ENCODE measurements at regions not wholly inside any gene's neighbourhood (a gene's known extent, or its start where the extent isn't known, plus 50 kb on each side); places are given as distances from the start of the nearest gene placed in this dataset.
"Not testable (repeated sequence)": the region's sequence is repeated elsewhere in the genome, so short reads cannot be mapped to it uniquely, and the experiment has no call there.

DNA sequence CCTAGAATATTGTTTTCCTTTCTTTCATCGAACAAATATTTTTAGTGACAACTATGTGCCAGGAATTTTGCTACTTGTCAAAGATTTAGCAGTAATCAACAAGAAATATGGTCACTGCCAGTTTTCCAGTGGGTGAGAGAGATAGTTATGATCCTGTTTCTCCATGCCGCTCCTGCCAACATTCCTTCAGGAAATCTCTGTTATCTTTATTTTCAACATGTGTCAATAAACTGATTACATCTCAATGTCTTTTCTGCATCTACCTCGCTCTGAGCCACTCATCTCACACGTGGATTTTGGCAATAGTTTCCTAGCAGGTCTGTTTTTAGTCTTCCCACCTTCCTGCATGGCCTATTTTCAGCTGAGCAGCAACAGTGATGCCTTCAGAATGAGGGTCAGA lies 650.0 kb upstream of the STXBP6 start:
- Mint-ChIP-seq H3K4me1 (no peaks in the 10 kb centered on the region), H3K27me3 (no peaks in the 10 kb centered on the region), H3K9me3 (peaks cover 13% of the 10 kb centered on the region), H3K36me3 (ENCODE audit: low read depth) (no peaks in the 10 kb centered on the region), H3K27ac (no peak overlapping the region), H3K4me3 (no peak overlapping the region)
- no peak for DNase-seq
- intact Hi-C loops (cut with micrococcal nuclease), result no loop called here

DNA sequence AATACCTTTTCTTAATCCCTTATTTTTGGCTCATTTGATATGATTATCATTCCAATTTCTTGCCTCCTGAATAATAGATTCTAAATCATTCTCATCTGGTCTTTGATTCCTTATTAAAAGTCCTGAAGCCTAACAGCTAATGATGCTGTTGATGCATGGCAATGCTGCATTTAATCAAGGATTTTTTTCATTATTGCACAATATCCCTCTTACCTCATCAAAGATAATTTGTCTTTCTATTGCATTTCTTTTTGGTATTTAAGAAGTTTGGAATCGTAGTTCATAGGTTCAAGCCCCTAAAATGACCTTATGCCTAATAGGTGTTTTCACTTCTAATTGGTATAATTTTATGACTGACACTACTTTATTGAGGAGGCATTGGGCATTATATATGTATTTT lies 648.2 kb upstream of the STXBP6 start:
- intact Hi-C loops (cut with micrococcal nuclease), result no loop called here
- Mint-ChIP-seq H3K9me3 (peaks cover 14% of the 10 kb centered on the region), H3K4me1 (no peaks in the 10 kb centered on the region), H3K27ac (no peak overlapping the region), H3K4me3 (no peak overlapping the region), H3K36me3 (ENCODE audit: low read depth) (no peaks in the 10 kb centered on the region), H3K27me3 (no peaks in the 10 kb centered on the region)
- DNase-seq, result no peak

DNA sequence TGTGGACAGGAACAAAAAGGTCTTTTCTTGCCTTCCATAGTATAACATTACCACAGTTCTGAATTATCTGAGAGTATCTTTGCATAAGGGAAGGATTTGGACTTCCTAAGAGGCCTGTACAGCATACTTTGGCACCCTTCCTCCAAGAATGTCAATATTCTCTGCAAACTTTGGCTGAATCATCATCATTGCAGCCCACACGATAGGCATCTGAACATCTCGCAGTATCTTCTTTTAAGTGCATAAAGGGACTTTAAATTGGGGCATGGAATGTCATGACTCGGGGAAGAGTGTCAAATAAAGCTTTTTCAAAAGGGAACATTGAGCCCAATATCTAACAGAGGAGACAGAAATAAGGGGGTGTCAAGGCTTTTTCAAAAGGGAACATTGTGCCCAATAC lies 646.2 kb upstream of the STXBP6 start:
- Mint-ChIP-seq H3K4me1 (no peaks in the 10 kb centered on the region), H3K4me3 (no peak overlapping the region), H3K9me3 (peaks cover 14% of the 10 kb centered on the region), H3K36me3 (ENCODE audit: low read depth) (no peaks in the 10 kb centered on the region), H3K27ac (no peak overlapping the region), H3K27me3 (no peaks in the 10 kb centered on the region)
- intact Hi-C loops (cut with micrococcal nuclease), result no loop called here
- DNase-seq, result no peak

DNA sequence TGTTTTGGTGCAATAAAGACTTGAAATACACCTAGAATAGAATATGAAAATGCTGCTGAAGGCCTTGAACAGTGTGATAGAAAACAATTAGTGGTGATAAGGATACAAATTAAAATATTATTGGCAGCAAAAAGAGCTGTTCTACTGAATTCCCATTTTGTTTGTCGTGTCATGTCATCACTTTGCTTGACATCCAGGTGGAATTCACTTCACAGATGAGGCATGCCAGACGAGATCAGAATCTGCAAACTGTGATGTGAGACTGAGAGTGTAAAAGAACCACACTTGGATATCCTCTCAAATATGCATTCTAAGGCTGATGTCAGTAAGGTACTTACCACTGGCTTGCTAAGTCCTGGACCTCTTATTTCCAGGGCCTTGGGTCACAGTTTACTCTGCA lies 635.1 kb upstream of the STXBP6 start:
- no peaks in the 10 kb centered on the region for H3K36me3 Mint-ChIP-seq (ENCODE audit: low read depth)
- no peak overlapping the region for H3K4me3 Mint-ChIP-seq
- no peaks in the 10 kb centered on the region for H3K27me3 Mint-ChIP-seq
- intact Hi-C loops (cut with micrococcal nuclease), result no loop called here
- no peak overlapping the region for H3K27ac Mint-ChIP-seq
- no peaks in the 10 kb centered on the region for H3K4me1 Mint-ChIP-seq
- H3K9me3 Mint-ChIP-seq, result peaks cover 12% of the 10 kb centered on the region
- DNase-seq, result no peak

DNA sequence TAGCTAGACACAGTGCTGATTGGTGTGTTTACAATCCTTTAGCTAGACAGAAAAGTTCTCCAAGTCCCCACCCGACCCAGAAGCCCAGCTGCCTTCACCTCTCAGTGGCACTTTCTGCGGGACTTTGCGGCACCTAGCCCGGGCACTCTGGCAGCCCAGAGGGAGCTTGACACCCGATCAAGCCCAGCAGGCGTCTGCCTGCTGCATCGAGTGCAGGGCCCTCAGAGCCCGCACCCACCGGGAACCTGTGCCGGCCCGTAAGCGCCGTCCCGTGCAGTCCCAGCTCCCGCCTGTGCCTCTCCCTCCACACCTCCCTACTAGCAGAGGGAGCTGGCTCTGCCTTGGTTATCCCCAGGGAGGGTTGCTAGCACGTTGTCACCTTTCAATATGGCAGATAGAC lies 631.0 kb upstream of the STXBP6 start:
- Mint-ChIP-seq H3K9me3 (peaks cover 21% of the 10 kb centered on the region), H3K4me1 (no peaks in the 10 kb centered on the region), H3K4me3 (no peak overlapping the region), H3K36me3 (ENCODE audit: low read depth) (no peaks in the 10 kb centered on the region), H3K27ac (no peak overlapping the region), H3K27me3 (no peaks in the 10 kb centered on the region)
- intact Hi-C loops (cut with micrococcal nuclease), result no loop called here
- DNase-seq, result no peak

DNA sequence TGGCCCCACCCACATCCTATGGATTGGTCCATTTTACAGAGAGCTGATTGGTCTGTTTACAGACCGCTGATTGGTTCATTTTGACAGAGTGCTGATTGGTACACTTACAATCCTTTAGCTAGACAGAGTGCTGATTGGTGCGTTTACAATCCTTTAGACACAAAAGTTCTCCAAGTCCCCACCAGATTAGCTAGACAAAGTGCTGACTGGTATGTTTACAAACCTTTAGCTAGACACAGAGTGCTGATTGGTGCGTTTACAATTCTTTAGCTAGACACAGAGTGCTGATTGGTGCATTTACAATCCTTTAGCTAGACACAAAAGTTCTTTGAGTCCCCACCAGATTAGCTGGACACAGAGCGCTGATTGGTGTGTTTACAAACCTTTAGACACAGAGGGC lies 630.6 kb upstream of the STXBP6 start:
- H3K9me3 Mint-ChIP-seq, result peaks cover 21% of the 10 kb centered on the region
- not testable (repeated sequence) for H3K36me3 Mint-ChIP-seq (ENCODE audit: low read depth)

DNA sequence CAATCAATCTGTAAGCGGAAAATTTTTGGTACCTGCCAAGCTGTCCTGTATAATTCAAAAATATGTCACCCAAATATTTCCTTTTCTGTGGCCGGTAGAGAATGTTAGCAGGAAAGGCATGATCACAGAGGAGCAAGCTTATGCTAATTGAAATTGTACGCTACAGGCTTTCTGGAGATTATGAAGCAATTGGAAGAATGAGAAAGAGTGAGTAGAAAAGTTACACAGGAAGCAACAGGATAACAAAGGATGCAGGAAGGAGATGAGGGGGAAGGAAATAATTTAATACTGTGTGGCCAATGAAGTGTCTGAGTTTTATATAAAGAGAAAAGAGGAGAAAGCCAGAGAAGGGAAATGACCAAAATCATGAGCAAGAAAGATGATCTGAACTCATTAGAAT lies 627.2 kb upstream of the STXBP6 start:
- Mint-ChIP-seq H3K27ac (no peak overlapping the region), H3K4me1 (no peaks in the 10 kb centered on the region), H3K27me3 (no peaks in the 10 kb centered on the region), H3K36me3 (ENCODE audit: low read depth) (no peaks in the 10 kb centered on the region), H3K9me3 (peaks cover 16% of the 10 kb centered on the region), H3K4me3 (no peak overlapping the region)
- intact Hi-C loops (cut with micrococcal nuclease), result no loop called here
- no peak for DNase-seq

More for the DNA sequence above, 630.6 kb upstream of the STXBP6 start:
- H3K27ac Mint-ChIP-seq; H3K4me1 Mint-ChIP-seq; DNase-seq; H3K27me3 Mint-ChIP-seq; intact Hi-C loops (cut with micrococcal nuclease); H3K4me3 Mint-ChIP-seq: not testable (repeated sequence)

DNA sequence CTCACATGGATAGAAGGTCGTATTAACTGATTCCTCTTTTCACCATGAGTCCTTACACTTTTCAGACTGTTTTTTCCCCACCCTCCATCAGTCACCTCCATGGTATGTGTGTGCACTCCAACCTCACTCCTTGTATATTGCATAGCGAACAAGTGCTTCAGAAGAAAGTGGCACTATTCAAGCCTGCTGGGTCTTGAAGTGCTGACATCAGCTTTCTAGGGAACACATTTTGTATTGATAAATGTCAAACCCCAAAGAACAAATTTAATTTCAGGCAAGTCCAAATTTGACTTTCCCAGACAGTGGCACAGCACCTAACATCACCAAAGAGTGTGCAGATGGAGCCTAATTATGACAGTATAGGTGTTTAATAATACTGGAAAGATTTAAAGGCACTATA lies 617.4 kb upstream of the STXBP6 start:
- Mint-ChIP-seq H3K27ac (no peak overlapping the region), H3K4me1 (no peaks in the 10 kb centered on the region), H3K27me3 (no peaks in the 10 kb centered on the region), H3K9me3 (peaks cover 5% of the 10 kb centered on the region), H3K4me3 (no peak overlapping the region), H3K36me3 (ENCODE audit: low read depth) (no peaks in the 10 kb centered on the region)
- DNase-seq, result no peak
- intact Hi-C loops (cut with micrococcal nuclease), result no loop called here

DNA sequence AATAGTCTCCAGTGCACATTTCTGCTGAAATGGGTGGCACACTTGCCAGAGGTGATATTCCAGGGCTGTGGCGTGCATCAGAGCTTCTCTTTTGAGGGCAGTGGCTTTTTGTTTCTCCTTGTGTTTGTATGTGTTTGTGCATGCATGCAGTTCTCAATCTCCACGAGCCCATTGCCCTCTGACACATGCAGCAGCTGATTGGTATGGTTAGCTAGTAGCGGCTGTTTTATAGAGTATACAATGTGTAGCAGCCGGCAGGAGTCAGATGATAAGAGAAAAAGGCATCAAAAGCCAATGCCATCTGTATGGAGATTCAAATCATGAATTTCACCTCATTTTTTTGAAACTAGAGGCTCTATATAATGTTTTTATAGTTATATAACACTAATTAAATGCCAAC lies 616.9 kb upstream of the STXBP6 start:
- H3K27me3 Mint-ChIP-seq, result no peaks in the 10 kb centered on the region
- H3K9me3 Mint-ChIP-seq, result peaks cover 5% of the 10 kb centered on the region
- no peak for DNase-seq
- intact Hi-C loops (cut with micrococcal nuclease), result no loop called here
- no peak overlapping the region for H3K27ac Mint-ChIP-seq
- H3K36me3 Mint-ChIP-seq (ENCODE audit: low read depth), result no peaks in the 10 kb centered on the region
- no peaks in the 10 kb centered on the region for H3K4me1 Mint-ChIP-seq
- no peak overlapping the region for H3K4me3 Mint-ChIP-seq

DNA sequence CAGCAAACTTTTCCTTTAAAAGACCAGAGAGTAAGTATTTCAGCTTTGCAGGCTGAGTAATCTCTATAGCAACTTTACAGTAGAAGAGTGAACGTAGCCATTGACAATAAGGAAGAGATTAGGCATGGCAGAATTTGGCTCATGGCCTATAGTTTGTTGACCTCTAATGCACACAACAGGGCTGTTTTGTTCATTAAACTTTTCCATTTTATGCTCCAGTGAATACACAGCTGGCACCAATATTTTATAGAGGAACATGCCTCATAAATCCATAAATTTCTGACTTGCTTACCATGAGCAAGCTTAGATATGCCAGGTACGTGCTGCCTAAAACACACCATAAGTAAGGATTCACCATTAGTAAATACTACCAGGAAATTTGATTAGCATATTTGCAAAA lies 609.0 kb upstream of the STXBP6 start:
- no peaks in the 10 kb centered on the region for H3K27me3 Mint-ChIP-seq
- H3K4me3 Mint-ChIP-seq, result no peak overlapping the region
- H3K9me3 Mint-ChIP-seq, result peaks cover 8% of the 10 kb centered on the region
- no peaks in the 10 kb centered on the region for H3K36me3 Mint-ChIP-seq (ENCODE audit: low read depth)
- no peak overlapping the region for H3K27ac Mint-ChIP-seq
- H3K4me1 Mint-ChIP-seq, result no peaks in the 10 kb centered on the region
- DNase-seq, result no peak
- intact Hi-C loops (cut with micrococcal nuclease), result no loop called here

DNA sequence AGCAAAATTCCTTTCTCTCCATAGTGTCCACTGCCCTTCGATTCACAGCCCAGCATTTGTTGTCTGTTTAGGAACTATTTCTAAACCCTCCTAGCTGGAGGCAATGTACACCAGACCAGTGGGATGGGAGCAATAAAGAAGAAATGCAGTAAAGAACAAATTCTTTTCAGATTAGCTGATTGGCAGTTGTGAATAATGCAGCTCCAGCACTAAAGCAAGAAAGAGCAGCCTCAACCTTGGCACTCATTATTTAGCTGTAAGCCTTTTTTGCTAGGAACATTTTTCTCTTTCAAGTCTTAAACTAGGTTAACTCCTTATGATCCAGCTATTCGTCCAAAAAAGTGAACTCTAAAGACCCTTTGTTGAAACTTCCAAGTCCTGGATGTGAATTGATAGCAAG lies 580.5 kb upstream of the STXBP6 start:
- Mint-ChIP-seq H3K4me3 (no peak overlapping the region), H3K36me3 (ENCODE audit: low read depth) (no peaks in the 10 kb centered on the region), H3K4me1 (no peaks in the 10 kb centered on the region), H3K9me3 (no peaks in the 10 kb centered on the region), H3K27me3 (no peaks in the 10 kb centered on the region), H3K27ac (no peak overlapping the region)
- intact Hi-C loops (cut with micrococcal nuclease), result no loop called here
- no peak for DNase-seq

DNA sequence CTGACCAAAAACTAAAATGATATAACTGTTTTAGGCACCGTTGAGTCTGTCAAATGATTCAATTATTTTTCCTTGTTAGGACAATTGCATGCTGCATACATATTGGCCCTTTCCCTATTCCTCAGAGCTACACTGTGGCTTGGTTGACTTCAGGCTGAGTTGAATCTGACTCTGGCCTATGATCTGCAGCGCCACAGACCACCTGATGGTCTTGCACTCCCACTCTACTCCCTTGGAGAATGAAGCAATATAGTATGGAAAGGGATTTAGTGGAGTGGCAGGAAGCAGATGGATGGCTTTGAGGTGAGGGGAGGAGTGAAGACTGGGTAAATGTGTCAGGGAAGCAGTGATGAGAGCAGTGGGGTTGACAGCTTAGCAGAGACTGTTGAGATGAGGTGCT lies 579.0 kb upstream of the STXBP6 start:
- Mint-ChIP-seq H3K27me3 (no peaks in the 10 kb centered on the region), H3K4me1 (no peaks in the 10 kb centered on the region), H3K4me3 (no peak overlapping the region), H3K36me3 (ENCODE audit: low read depth) (no peaks in the 10 kb centered on the region), H3K27ac (no peak overlapping the region), H3K9me3 (no peaks in the 10 kb centered on the region)
- intact Hi-C loops (cut with micrococcal nuclease), result no loop called here
- no peak for DNase-seq

DNA sequence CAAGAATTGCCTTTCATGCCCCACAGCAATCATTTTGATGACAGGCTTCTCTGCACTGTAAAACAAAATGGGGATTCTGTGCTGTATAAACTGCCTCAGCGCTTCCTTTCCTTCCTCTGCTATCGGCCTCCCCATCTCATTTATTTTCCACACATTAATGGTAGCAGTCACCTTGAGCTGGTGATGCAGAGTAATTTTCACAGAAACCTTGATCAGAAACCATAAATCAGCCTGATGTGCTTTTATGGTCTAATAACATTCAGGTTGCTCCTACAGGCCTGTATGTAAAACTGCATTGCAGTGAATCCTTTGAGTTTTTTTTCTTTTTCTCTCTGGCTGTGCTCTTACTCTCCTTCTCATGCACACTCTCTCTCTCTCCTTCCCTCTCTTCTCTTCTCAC lies 578.4 kb upstream of the STXBP6 start:
- Mint-ChIP-seq H3K4me3 (no peak overlapping the region), H3K27me3 (no peaks in the 10 kb centered on the region)

DNA sequence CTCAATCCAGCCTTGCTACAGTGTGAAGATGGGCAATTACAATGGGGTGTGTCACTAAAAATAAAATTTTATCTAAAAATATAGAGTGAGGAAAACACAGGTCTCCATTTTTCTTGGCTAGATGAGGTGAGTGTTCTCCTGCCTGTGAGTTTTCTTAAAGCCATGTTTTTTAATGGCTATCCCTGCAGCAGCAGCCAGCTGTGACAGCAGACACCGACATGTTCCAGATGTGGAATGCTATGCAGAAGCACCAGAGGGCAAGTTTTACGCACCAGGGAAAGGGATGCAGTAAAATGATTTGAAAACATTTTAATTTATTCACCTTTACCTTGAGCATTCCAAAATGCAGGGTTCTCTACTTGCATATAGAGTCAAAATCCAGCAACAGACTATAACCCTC lies 577.0 kb upstream of the STXBP6 start:
- no peak overlapping the region for H3K4me3 Mint-ChIP-seq
- intact Hi-C loops (cut with micrococcal nuclease), result no loop called here
- no peaks in the 10 kb centered on the region for H3K27me3 Mint-ChIP-seq
- no peaks in the 10 kb centered on the region for H3K36me3 Mint-ChIP-seq (ENCODE audit: low read depth)
- H3K27ac Mint-ChIP-seq, result no peak overlapping the region
- H3K4me1 Mint-ChIP-seq, result no peaks in the 10 kb centered on the region
- peaks cover 8% of the 10 kb centered on the region for H3K9me3 Mint-ChIP-seq
- no peak for DNase-seq

More for the DNA sequence above, 578.4 kb upstream of the STXBP6 start:
- intact Hi-C loops (cut with micrococcal nuclease), result no loop called here
- no peak for DNase-seq
- Mint-ChIP-seq H3K9me3 (no peaks in the 10 kb centered on the region), H3K27ac (no peak overlapping the region), H3K4me1 (no peaks in the 10 kb centered on the region), H3K36me3 (ENCODE audit: low read depth) (no peaks in the 10 kb centered on the region)

DNA sequence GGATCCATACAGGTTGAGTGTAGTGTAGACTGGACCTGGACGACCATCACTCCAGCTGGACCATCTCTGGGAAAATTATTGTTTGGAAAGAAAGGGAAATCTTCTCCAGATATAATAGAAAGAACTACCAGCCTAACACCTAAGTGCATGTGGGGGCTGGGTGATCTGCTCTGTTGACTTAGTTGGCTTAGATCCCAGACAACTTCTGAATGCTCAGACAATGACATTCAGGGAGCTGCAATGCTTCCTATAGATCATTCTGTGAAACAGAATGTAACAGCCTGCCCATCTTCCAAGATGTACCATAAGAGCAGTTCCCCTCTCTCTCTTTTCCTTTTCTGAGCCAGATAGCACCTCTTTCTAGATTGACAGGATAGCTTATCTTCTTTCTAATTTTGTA lies 572.8 kb upstream of the STXBP6 start:
- Mint-ChIP-seq H3K4me1 (no peaks in the 10 kb centered on the region), H3K36me3 (ENCODE audit: low read depth) (no peaks in the 10 kb centered on the region), H3K9me3 (peaks cover 17% of the 10 kb centered on the region), H3K27me3 (no peaks in the 10 kb centered on the region), H3K27ac (no peak overlapping the region), H3K4me3 (no peak overlapping the region)
- no peak for DNase-seq
- intact Hi-C loops (cut with micrococcal nuclease), result no loop called here

DNA sequence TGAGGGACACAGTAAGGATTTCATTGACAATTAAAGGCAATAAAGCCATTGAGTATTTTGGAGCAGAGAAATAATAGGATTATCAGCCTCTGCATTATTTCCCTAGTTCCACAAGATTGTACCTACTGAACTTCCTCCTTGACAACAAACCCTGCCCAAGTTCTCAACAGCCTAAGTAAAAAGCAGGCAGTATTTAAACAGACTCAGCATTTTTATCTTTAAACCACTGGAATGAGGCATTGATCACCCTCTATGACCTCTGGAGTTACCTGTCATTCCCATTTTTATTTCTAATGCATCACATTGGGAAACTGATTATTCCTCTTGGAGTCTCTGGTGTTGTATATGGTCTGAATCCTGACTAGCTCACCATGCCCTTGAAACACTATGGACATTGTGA lies 570.6 kb upstream of the STXBP6 start:
- Mint-ChIP-seq H3K36me3 (ENCODE audit: low read depth) (no peaks in the 10 kb centered on the region), H3K27me3 (no peaks in the 10 kb centered on the region), H3K4me1 (no peaks in the 10 kb centered on the region), H3K4me3 (no peak overlapping the region), H3K27ac (no peak overlapping the region), H3K9me3 (peaks cover 20% of the 10 kb centered on the region)
- intact Hi-C loops (cut with micrococcal nuclease), result no loop called here
- no peak for DNase-seq
